T-cell (primary cell): ENCODE measurements at regions not wholly inside any gene's neighbourhood (a gene's known extent, or its start where the extent isn't known, plus 50 kb on each side); places are given as distances from the start of the nearest gene placed in this dataset.

Experiments
- ATAC-seq, 4 experiments: fragments of 200-7000 bp in 3 of 4; fragments of 150-1000 bp in 1 of 4; cut with Tn5 transposase; replicated peaks in 1 of 4; 1 replicate in 3 of 4; 2 replicates in 1 of 4; pipeline ENCODE4 v1.10.0; 2021; ENCODE audit warnings: moderate library complexity in 3 of 4, mild to moderate bottlenecking in 2 of 4, moderate number of reproducible peaks in 1 of 4
- CTCF ChIA-PET, 2 donors: fragments of 300-600 bp; sonication (Branson Sonifier 250); formaldehyde crosslinking; loops; one replicate each; lab custom pipeline; 2022; ENCODE audit warnings: antibody characterized with exemption in 2 of 2; lab: Charles Lee
- POLR2A ChIA-PET, 2 donors: fragments of 300-600 bp; sonication (Branson Sonifier 250); formaldehyde crosslinking; loops; one replicate each; lab custom pipeline; 2022; ENCODE audit warnings: antibody characterized with exemption in 2 of 2; lab: Charles Lee
- DNase-seq, 35 experiments: peaks; one replicate each; pipeline versions ENCODE4 v3.0.0 to v3.0.0-alpha.2; 2013 to 2023
- H3K27ac ChIP-seq: one replicate; pipeline ENCODE4 v1.5.1; 2013; ENCODE audit warnings: low read length
- H3K27me3 ChIP-seq, 2 experiments: replicated peaks in 1 of 2; 1 replicate in 1 of 2; 2 replicates in 1 of 2; pipeline versions ENCODE4 v1.6.1 to v1.7.0; 2013; ENCODE audit warnings: low read length in 1 of 2, mixed read lengths in 1 of 2; ENCODE audit not compliant: control insufficient read depth in 2 of 2, insufficient read depth in 2 of 2; ENCODE audit errors: extremely low read depth in 1 of 2
- H3K36me3 ChIP-seq, 2 donors: 1 replicate in 1 of 2; 2 replicates in 1 of 2; pipeline versions ENCODE4 v1.6.1 to v1.7.0; 2013; ENCODE audit warnings: low read length in 1 of 2; ENCODE audit not compliant: control insufficient read depth in 2 of 2, insufficient read depth in 1 of 2; ENCODE audit errors: extremely low read depth in 1 of 2
- H3K4me1 ChIP-seq, 2 experiments: 1 replicate in 1 of 2; 2 replicates in 1 of 2; pipeline versions ENCODE4 v1.6.1 to v1.7.0; 2013; ENCODE audit warnings: low read length in 2 of 2, mixed read lengths in 1 of 2; ENCODE audit not compliant: insufficient read depth in 2 of 2, control insufficient read depth in 1 of 2; ENCODE audit errors: extremely low read depth in 1 of 2
- H3K4me3 ChIP-seq, 2 donors: 1 replicate in 1 of 2; 2 replicates in 1 of 2; pipeline versions ENCODE4 v1.5.1 to v1.7.0; 2013; ENCODE audit warnings: mild to moderate bottlenecking in 2 of 2, low read length in 1 of 2, moderate library complexity in 1 of 2; ENCODE audit not compliant: control insufficient read depth in 1 of 2; ENCODE audit errors: extremely low read depth in 1 of 2
- H3K9me3 ChIP-seq: 2 replicates; pipeline ENCODE4 v1.7.0; 2013
- H3K27ac Mint-ChIP-seq, 2 donors: one replicate each; pipeline ENCODE4 v1.8.0; 2020 to 2021; ENCODE audit warnings: mild to moderate bottlenecking in 2 of 2, mixed read lengths in 2 of 2
- H3K27me3 Mint-ChIP-seq, 2 donors: one replicate each; pipeline ENCODE4 v1.8.0; 2021 to 2022; ENCODE audit warnings: mixed read lengths in 2 of 2
- H3K36me3 Mint-ChIP-seq: one replicate; pipeline ENCODE4 v1.8.0; 2021; ENCODE audit warnings: mixed read lengths
- H3K4me1 Mint-ChIP-seq, 3 donors: one replicate each; pipeline ENCODE4 v1.8.0; 2020 to 2022; ENCODE audit warnings: mixed read lengths in 3 of 3, mild to moderate bottlenecking in 1 of 3
- H3K4me3 Mint-ChIP-seq, 3 donors: one replicate each; pipeline ENCODE4 v1.8.0; 2020 to 2022; ENCODE audit warnings: mild to moderate bottlenecking in 3 of 3, mixed read lengths in 3 of 3, moderate library complexity in 3 of 3
- H3K9me3 Mint-ChIP-seq, 3 donors: one replicate each; pipeline ENCODE4 v1.8.0; 2020 to 2022; ENCODE audit warnings: mixed read lengths in 3 of 3
- WGBS: methylation state at CpG from one replicate; pipeline ENCODE4 v1.1.5; 2013; ENCODE audit warnings: missing lambda C conversion rate; ENCODE audit not compliant: insufficient coverage; 5-methylcytosine and 5-hydroxymethylcytosine counted together

DNA sequence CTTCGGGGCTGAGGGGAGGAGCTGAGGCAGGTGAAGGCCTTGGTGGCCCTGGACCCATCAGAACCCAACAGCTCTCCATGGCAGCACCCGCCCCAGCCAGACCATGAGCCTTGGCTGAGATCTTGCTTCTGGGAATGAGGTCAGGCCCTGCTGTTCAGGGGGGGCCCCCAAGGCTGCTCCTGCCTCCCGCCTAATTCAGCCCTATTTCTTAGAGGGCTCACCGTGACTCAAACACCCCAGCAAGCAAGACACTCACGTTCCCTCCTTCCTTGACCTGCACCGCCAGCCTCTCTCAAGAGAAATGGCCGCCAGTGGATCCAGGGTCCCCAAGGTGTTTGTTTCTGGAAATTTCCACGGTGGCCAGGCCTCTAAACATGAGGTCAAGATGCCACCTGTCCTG is 61.4 kb upstream of the PPP1R26 start:
- Histone ChIP-seq H3K27ac (no peak overlapping the region), H3K4me3 (no peak overlapping the region), H3K27me3 (peaks cover 0 to 42% of the 10 kb centered on the region in 2 experiments), H3K36me3 (no peaks in the 10 kb centered on the region), H3K4me1 (no peaks in the 10 kb centered on the region), H3K9me3 (no peaks in the 10 kb centered on the region)
- ChIA-PET CTCF (no interaction called here), POLR2A (no interaction called here)
- peaks cover 10 to 27% of the 10 kb centered on the region in 2 donors for H3K27me3 Mint-ChIP-seq
- H3K9me3 Mint-ChIP-seq: no peaks in the 10 kb centered on the region
- no peak overlapping the region for H3K27ac Mint-ChIP-seq
- H3K4me1 Mint-ChIP-seq: no peaks in the 10 kb centered on the region
- H3K36me3 Mint-ChIP-seq: no peaks in the 10 kb centered on the region
- no peak overlapping the region for H3K4me3 Mint-ChIP-seq
- ATAC-seq: no peak
- WGBS: 80% methylated on average over 8 of the region's 8 CpGs
- DNase-seq: no peak

DNA sequence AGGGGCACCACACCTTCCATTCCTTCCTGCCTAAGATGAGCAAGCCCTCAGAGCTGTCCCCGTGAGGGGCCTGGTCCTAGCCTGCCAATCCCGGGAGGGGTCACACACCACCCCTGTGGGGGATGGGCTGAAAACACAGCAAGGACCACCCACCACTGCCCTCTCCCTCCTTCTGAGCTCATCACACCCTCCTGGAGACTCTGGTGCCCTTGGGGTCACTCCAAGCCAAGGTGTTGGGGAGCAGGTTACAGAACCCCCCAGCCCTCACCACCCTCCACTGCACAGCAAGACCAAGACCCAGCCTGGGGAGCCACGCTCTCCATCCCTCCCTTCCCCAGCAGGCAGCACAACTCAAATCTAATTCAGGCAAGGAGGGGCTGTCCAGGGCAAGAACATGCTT is 60.5 kb upstream of the PPP1R26 start:
- ATAC-seq (no peak), DNase-seq (no peak)
- WGBS: 92% methylated on average over 1 of the region's 3 CpGs
- ChIA-PET CTCF (no interaction called here), POLR2A (no interaction called here)
- Histone ChIP-seq H3K9me3 (no peaks in the 10 kb centered on the region), H3K4me1 (no peaks in the 10 kb centered on the region), H3K4me3 (no peak overlapping the region), H3K36me3 (no peaks in the 10 kb centered on the region), H3K27me3 (peaks cover 0 to 35% of the 10 kb centered on the region in 2 experiments), H3K27ac (no peak overlapping the region)
- Mint-ChIP-seq H3K36me3 (peaks cover 5% of the 10 kb centered on the region), H3K27me3 (peaks cover 16 to 29% of the 10 kb centered on the region in 2 donors), H3K4me1 (no peaks in the 10 kb centered on the region), H3K9me3 (peaks cover 5 to 7% (median 6%) of the 10 kb centered on the region in 3 donors), H3K27ac (no peak overlapping the region), H3K4me3 (no peak overlapping the region)

DNA sequence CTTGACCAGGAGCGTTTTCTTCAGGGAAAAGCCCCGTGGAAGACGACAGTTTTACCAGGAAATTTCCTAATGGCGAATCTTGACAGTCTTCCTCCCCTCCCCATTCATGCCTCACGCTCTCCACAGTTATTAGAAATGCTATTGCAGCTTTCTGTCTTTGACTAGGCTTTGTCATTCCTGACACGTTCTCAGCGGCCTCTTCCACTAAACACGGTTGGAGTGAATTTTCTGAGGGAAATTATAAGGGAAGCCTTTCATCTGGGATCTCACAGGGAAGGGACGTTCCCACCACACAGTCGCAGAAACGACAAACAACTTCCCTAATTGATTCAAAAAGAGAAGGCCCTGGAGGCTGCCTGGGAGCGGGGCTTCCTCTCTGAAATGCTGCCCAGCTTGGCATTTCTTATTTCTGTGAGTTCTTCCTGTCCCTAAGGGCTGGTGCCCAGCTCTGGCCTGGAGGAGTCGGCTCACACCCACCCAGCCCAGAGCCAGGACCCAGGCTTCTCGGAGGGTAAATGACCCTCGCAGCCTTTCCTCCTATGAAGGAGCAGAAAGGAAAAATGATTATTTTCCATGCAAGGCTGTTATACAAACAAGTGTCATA is 57.1 kb upstream of the PPP1R26 start:
- Mint-ChIP-seq H3K27me3 (peaks cover 16 to 38% of the 10 kb centered on the region in 2 donors), H3K4me3 (no peak overlapping the region), H3K36me3 (peaks cover 5% of the 10 kb centered on the region), H3K27ac (no peak overlapping the region), H3K9me3 (peaks cover 5 to 7% (median 6%) of the 10 kb centered on the region in 3 donors), H3K4me1 (no peaks in the 10 kb centered on the region)
- Histone ChIP-seq H3K4me3 (no peak overlapping the region), H3K36me3 (no peaks in the 10 kb centered on the region), H3K4me1 (no peaks in the 10 kb centered on the region), H3K27me3 (peaks cover 0 to 32% of the 10 kb centered on the region in 2 experiments), H3K27ac (no peak overlapping the region), H3K9me3 (no peaks in the 10 kb centered on the region)
- CTCF ChIA-PET: no interaction called here
- WGBS: 40% methylated on average over 7 of the region's 15 CpGs
- DNase-seq (no peak), ATAC-seq (no peak)
- POLR2A ChIA-PET: no interaction called here

DNA sequence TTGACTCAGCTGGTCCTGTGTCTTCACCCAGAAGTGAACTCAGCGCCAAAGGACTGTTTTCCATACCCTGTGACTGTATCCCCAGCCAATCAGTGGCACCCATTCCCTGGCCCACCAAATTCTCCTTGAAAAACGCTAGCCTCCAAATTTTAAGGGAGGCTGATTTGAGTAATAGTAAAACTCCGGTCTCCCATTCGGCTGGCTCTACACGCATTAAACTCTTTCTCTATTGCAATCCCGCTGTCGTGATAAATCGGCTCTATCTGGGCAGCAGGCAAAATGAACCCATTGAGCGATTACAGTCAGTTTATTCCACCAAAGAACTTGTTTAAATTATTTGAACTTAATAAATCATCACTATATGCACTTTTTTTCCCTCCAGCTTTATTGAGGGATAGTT is 55.9 kb upstream of the PPP1R26 start:
- Histone ChIP-seq H3K27ac (no peak overlapping the region), H3K27me3 (peaks cover 0 to 22% of the 10 kb centered on the region in 2 experiments), H3K36me3 (no peaks in the 10 kb centered on the region), H3K9me3 (no peaks in the 10 kb centered on the region), H3K4me3 (no peak overlapping the region), H3K4me1 (no peaks in the 10 kb centered on the region)
- Mint-ChIP-seq H3K4me1 (no peaks in the 10 kb centered on the region), H3K9me3 (peaks cover 10 to 11% (median 11%) of the 10 kb centered on the region in 3 donors), H3K27me3 (peaks cover 20 to 39% of the 10 kb centered on the region in 2 donors), H3K27ac (no peak overlapping the region), H3K4me3 (no peak overlapping the region), H3K36me3 (peaks cover 7% of the 10 kb centered on the region)
- no peak for ATAC-seq
- CTCF ChIA-PET: no interaction called here
- DNase-seq: no peak
- POLR2A ChIA-PET: no interaction called here
- WGBS: 100% methylated on average over 2 of the region's 9 CpGs
